ENCODE measurements at regions not wholly inside any gene's neighbourhood (a gene's known extent, or its start where the extent isn't known, plus 50 kb on each side); places are given as distances from the start of the nearest gene placed in this dataset.

GRCh38 chr17:14737984-14738651 lies 437.2 kb downstream of the HS3ST3B1 start:
- TF ChIP-seq CTCF (IDR thresholded peaks at IDR 0.05): peak in 1 of 3 donors; percentile 35
- TF ChIP-seq POLR2A (IDR thresholded peaks at IDR 0.05): no peak
